ENCODE measurements at regions not wholly inside any gene's neighbourhood (a gene's known extent, or its start where the extent isn't known, plus 50 kb on each side); places are given as distances from the start of the nearest gene placed in this dataset.

- intact Hi-C loops (cut with micrococcal nuclease), result no loop called here
- no peaks in the 10 kb centered on the region for H3K9me3 Mint-ChIP-seq
- H3K36me3 Mint-ChIP-seq (ENCODE audit: low read depth), result no peaks in the 10 kb centered on the region
- H3K4me1 Mint-ChIP-seq, result no peaks in the 10 kb centered on the region
- H3K27ac Mint-ChIP-seq, result no peak overlapping the region
- no peaks in the 10 kb centered on the region for H3K27me3 Mint-ChIP-seq
- H3K4me3 Mint-ChIP-seq, result no peak overlapping the region
- no peak for DNase-seq
Observed at GRCh38 chr16:9271841-9272240, 180.4 kb downstream of the HAPSTR1 start.

DNA sequence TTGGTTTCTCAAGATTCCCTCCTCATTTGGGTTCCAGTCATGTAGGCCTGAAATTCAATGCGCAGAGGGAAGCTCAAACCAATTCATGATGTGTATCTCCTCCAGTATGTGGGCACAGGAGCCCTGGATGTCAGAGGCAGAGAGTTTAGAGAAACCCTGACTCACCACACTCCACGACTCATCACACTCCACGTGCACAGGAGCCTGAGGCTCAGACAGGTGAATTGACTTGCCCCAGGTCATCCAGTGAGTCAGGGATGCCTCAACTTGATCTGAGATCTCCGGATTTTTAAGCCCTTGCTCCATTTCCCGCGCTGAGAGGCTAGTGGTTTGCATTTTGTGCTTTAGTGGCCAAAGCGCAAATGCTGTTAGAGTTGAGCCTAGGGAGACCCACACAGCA lies 183.9 kb downstream of the HAPSTR1 start:
- intact Hi-C loops (cut with micrococcal nuclease), result no loop called here
- no peaks in the 10 kb centered on the region for H3K36me3 Mint-ChIP-seq (ENCODE audit: low read depth)
- no peak overlapping the region for H3K4me3 Mint-ChIP-seq
- no peaks in the 10 kb centered on the region for H3K9me3 Mint-ChIP-seq
- no peaks in the 10 kb centered on the region for H3K4me1 Mint-ChIP-seq
- no peak overlapping the region for H3K27ac Mint-ChIP-seq
- no peak for DNase-seq
- H3K27me3 Mint-ChIP-seq, result no peaks in the 10 kb centered on the region

GRCh38 chr16:9275816-9276354 lies 184.4 kb downstream of the HAPSTR1 start:
- DNase-seq, result no peak
- Mint-ChIP-seq H3K4me3 (no peak overlapping the region), H3K36me3 (ENCODE audit: low read depth) (no peaks in the 10 kb centered on the region), H3K27me3 (no peaks in the 10 kb centered on the region), H3K4me1 (no peaks in the 10 kb centered on the region), H3K27ac (no peak overlapping the region), H3K9me3 (no peaks in the 10 kb centered on the region)
- intact Hi-C loops (cut with micrococcal nuclease), result no loop called here

- DNase-seq, result no peak
- H3K9me3 Mint-ChIP-seq, result no peaks in the 10 kb centered on the region
- no peaks in the 10 kb centered on the region for H3K27me3 Mint-ChIP-seq
- intact Hi-C loops (cut with micrococcal nuclease), result no loop called here
- no peaks in the 10 kb centered on the region for H3K36me3 Mint-ChIP-seq (ENCODE audit: low read depth)
- no peak overlapping the region for H3K27ac Mint-ChIP-seq
- no peaks in the 10 kb centered on the region for H3K4me1 Mint-ChIP-seq
- H3K4me3 Mint-ChIP-seq, result no peak overlapping the region
Observed at GRCh38 chr16:9279291-9280068, 188.0 kb downstream of the HAPSTR1 start.

- no peaks in the 10 kb centered on the region for H3K36me3 Mint-ChIP-seq (ENCODE audit: low read depth)
- DNase-seq, result no peak
- no peak overlapping the region for H3K27ac Mint-ChIP-seq
- H3K4me3 Mint-ChIP-seq, result no peak overlapping the region
- intact Hi-C loops (cut with micrococcal nuclease), result no loop called here
- no peaks in the 10 kb centered on the region for H3K4me1 Mint-ChIP-seq
- H3K27me3 Mint-ChIP-seq, result no peaks in the 10 kb centered on the region
- no peaks in the 10 kb centered on the region for H3K9me3 Mint-ChIP-seq
Observed at GRCh38 chr16:9280069-9280466, 188.6 kb downstream of the HAPSTR1 start.

DNA sequence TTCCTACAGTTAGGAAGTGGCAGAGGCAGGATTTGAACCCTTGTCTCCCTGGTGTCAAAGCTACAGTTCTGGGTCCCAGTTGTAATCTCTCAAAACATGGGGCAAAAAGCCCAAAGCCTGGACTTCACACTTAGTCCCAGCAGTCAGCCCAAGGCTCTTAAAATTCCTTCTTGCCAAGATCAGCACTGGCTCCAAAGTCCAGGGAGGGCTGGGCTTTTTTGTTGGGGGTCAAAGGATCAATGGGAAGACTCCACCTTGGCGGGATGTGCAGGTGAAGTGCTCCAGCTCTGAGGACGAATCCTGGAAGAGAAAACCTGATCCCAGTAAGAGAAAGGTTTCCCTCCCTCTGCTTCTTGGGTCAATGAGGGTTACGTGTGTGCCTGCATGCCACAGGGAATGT lies 195.5 kb downstream of the HAPSTR1 start:
- no peak for DNase-seq
- intact Hi-C loops (cut with micrococcal nuclease), result no loop called here
- Mint-ChIP-seq H3K36me3 (ENCODE audit: low read depth) (no peaks in the 10 kb centered on the region), H3K4me1 (no peaks in the 10 kb centered on the region), H3K9me3 (peaks cover 4% of the 10 kb centered on the region), H3K4me3 (no peak overlapping the region), H3K27ac (no peak overlapping the region), H3K27me3 (no peaks in the 10 kb centered on the region)

GRCh38 chr16:9296271-9296590 lies 204.8 kb downstream of the HAPSTR1 start:
- Mint-ChIP-seq H3K4me3 (no peak overlapping the region), H3K36me3 (ENCODE audit: low read depth) (no peaks in the 10 kb centered on the region), H3K4me1 (no peaks in the 10 kb centered on the region), H3K9me3 (peaks cover 4% of the 10 kb centered on the region), H3K27me3 (no peaks in the 10 kb centered on the region), H3K27ac (no peak overlapping the region)
- DNase-seq, result no peak
- intact Hi-C loops (cut with micrococcal nuclease), result no loop called here

GRCh38 chr16:9297437-9298113 lies 206.1 kb downstream of the HAPSTR1 start:
- no peak for DNase-seq

DNA sequence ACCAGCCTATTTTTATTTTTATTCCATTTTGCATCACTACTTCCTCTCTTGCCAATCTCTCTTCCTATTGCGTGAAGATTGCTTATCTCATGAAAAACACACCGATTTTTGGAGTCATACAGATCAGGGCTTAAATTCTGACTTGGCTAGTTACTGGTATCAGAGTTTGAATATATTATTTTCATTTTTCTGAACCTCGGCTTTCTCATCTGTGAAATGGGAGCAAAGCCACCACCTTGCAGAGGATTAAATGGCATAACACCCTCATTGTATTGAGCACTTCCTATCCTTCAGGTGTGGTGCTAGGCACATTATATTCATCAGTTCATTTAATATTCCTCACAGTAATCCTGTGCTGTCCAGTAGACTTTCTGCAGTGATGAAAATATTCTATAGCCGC lies 208.8 kb downstream of the HAPSTR1 start:
- no peak for DNase-seq
- no peaks in the 10 kb centered on the region for H3K36me3 Mint-ChIP-seq (ENCODE audit: low read depth)
- H3K27ac Mint-ChIP-seq, result no peak overlapping the region
- H3K27me3 Mint-ChIP-seq, result no peaks in the 10 kb centered on the region
- H3K4me3 Mint-ChIP-seq, result no peak overlapping the region
- intact Hi-C loops (cut with micrococcal nuclease), result no loop called here
- peaks cover 4% of the 10 kb centered on the region for H3K9me3 Mint-ChIP-seq
- H3K4me1 Mint-ChIP-seq, result no peaks in the 10 kb centered on the region

More at GRCh38 chr16:9297437-9298113, 206.1 kb downstream of the HAPSTR1 start:
- Mint-ChIP-seq H3K36me3 (ENCODE audit: low read depth) (no peaks in the 10 kb centered on the region), H3K27me3 (no peaks in the 10 kb centered on the region), H3K9me3 (peaks cover 4% of the 10 kb centered on the region), H3K27ac (no peak overlapping the region), H3K4me1 (no peaks in the 10 kb centered on the region), H3K4me3 (no peak overlapping the region)
- intact Hi-C loops (cut with micrococcal nuclease), result no loop called here

GRCh38 chr16:9302072-9302471 lies 210.6 kb downstream of the HAPSTR1 start:
- intact Hi-C loops (cut with micrococcal nuclease), result no loop called here
- H3K36me3 Mint-ChIP-seq (ENCODE audit: low read depth), result no peaks in the 10 kb centered on the region
- no peaks in the 10 kb centered on the region for H3K27me3 Mint-ChIP-seq
- no peak overlapping the region for H3K27ac Mint-ChIP-seq
- H3K4me1 Mint-ChIP-seq, result no peaks in the 10 kb centered on the region
- peaks cover 3% of the 10 kb centered on the region for H3K9me3 Mint-ChIP-seq
- DNase-seq, result no peak
- no peak overlapping the region for H3K4me3 Mint-ChIP-seq

GRCh38 chr16:9306753-9307152 lies 215.3 kb downstream of the HAPSTR1 start:
- DNase-seq, result no peak
- Mint-ChIP-seq H3K36me3 (ENCODE audit: low read depth) (no peaks in the 10 kb centered on the region), H3K27me3 (no peaks in the 10 kb centered on the region), H3K4me1 (no peaks in the 10 kb centered on the region), H3K27ac (no peak overlapping the region), H3K4me3 (no peak overlapping the region), H3K9me3 (no peaks in the 10 kb centered on the region)
- intact Hi-C loops (cut with micrococcal nuclease), result no loop called here

DNA sequence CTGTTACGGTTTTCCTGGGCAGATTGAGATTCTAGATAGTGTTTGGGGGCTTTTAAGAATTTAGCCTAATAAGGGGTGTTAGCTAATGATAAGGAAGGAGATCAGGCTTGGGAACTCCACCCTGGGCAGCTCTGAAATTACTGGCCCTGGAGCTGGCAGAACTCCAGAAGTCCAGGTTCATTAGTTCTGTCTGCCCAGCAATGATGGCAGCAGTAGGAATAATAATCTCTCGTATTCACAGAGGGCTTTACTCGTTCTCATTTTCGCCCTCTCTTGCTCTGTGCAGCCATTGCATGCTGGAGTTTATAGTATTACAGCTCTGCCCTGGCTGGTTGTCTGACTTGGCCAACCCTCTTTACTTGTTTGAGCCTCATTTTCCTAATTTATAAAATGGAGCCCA lies 216.0 kb downstream of the HAPSTR1 start:
- no peak for DNase-seq
- intact Hi-C loops (cut with micrococcal nuclease), result no loop called here
- Mint-ChIP-seq H3K36me3 (ENCODE audit: low read depth) (no peaks in the 10 kb centered on the region), H3K4me3 (no peak overlapping the region), H3K27ac (no peak overlapping the region), H3K27me3 (no peaks in the 10 kb centered on the region), H3K9me3 (no peaks in the 10 kb centered on the region), H3K4me1 (no peaks in the 10 kb centered on the region)

- DNase-seq, result no peak
- H3K36me3 Mint-ChIP-seq (ENCODE audit: low read depth), result no peaks in the 10 kb centered on the region
- H3K27me3 Mint-ChIP-seq, result no peaks in the 10 kb centered on the region
- peaks cover 4% of the 10 kb centered on the region for H3K9me3 Mint-ChIP-seq
- intact Hi-C loops (cut with micrococcal nuclease), result no loop called here
- no peaks in the 10 kb centered on the region for H3K4me1 Mint-ChIP-seq
- no peak overlapping the region for H3K4me3 Mint-ChIP-seq
- no peak overlapping the region for H3K27ac Mint-ChIP-seq
Observed at GRCh38 chr16:9308356-9308801, 216.9 kb downstream of the HAPSTR1 start.

- DNase-seq, result no peak
- H3K27ac Mint-ChIP-seq, result no peak overlapping the region
- peaks cover 4% of the 10 kb centered on the region for H3K9me3 Mint-ChIP-seq
- H3K27me3 Mint-ChIP-seq, result no peaks in the 10 kb centered on the region
- no peak overlapping the region for H3K4me3 Mint-ChIP-seq
- intact Hi-C loops (cut with micrococcal nuclease), result no loop called here
- H3K36me3 Mint-ChIP-seq (ENCODE audit: low read depth), result no peaks in the 10 kb centered on the region
- no peaks in the 10 kb centered on the region for H3K4me1 Mint-ChIP-seq
Observed at GRCh38 chr16:9308850-9309249, 217.4 kb downstream of the HAPSTR1 start.
